ENCODE measurements at regions not wholly inside any gene's neighbourhood (a gene's known extent, or its start where the extent isn't known, plus 50 kb on each side); places are given as distances from the start of the nearest gene placed in this dataset.

DNA sequence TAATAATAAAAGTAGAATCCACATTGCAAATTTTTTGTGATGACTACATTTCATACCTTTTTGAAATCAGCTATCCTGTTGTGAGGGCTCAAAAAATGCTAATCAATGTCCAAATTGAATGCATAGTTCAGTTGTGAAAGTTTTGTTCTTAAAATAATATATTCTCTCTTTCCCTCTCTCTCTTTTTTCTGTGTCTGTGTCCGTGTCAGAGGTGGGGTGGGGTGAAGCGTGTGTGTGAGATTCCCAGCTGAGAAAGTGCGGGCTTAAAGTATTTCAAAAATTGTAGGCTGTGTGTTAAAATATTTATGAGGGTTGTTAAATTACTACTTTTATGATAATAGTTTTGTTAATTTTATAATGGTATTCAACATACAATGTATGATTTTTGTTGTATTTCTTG is 388.0 kb upstream of the LRRTM4 start:
- no peaks in the 10 kb centered on the region for H3K4me1 ChIP-seq
- no peak overlapping the region for H3K27ac ChIP-seq
- H3K36me3 ChIP-seq (ENCODE audit: low read depth, missing control alignments): no peaks in the 10 kb centered on the region
- no peak for TF ChIP-seq POLR2A (IDR thresholded peaks at IDR 0.05)
- TF ChIP-seq CTCF (IDR thresholded peaks at IDR 0.05): no peak
- WGBS, 2 donors: 78 to 86% methylated on average over 3 of the region's 3 CpGs
- H3K4me3 ChIP-seq: no peak overlapping the region
- no peak for DNase-seq
- no peaks in the 10 kb centered on the region for H3K9me3 ChIP-seq
- H3K27me3 ChIP-seq: no peaks in the 10 kb centered on the region
- intact Hi-C loops (cut with DNase I; ENCODE audit: low total_unique reads): no loop called here

DNA sequence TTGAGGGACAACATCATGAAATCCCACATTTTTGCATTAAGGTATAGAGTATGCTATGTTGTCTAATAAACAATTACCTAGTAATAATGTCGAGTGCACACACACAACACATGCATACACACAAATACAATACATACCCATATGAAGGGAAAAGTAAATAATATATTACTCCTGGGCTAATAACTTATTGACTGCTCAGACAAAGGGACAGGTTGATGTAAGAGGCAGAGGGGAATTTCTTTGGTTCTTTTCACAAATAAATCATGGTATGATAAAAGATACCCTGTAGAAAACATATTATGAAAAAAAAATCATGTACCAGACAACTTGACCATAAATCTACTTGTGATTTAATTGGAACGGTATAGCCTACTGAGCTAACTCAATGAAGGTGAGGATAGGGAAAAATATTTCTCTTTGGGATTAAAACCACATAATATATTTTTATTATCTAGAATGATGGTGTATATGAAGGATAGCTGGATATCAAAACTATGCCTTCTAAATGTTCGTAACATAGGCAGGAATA is 398.7 kb upstream of the LRRTM4 start:
- WGBS, 2 donors: 71 to 77% methylated on average over 3 of the region's 3 CpGs
- H3K27ac ChIP-seq: no peak overlapping the region
- intact Hi-C loops (cut with DNase I; ENCODE audit: low total_unique reads): no loop called here
- no peak overlapping the region for H3K4me3 ChIP-seq
- H3K4me1 ChIP-seq: no peaks in the 10 kb centered on the region
- no peaks in the 10 kb centered on the region for H3K9me3 ChIP-seq
- no peaks in the 10 kb centered on the region for H3K36me3 ChIP-seq (ENCODE audit: low read depth, missing control alignments)
- H3K27me3 ChIP-seq: no peaks in the 10 kb centered on the region
- TF ChIP-seq CTCF (IDR thresholded peaks at IDR 0.05) (no peak), POLR2A (IDR thresholded peaks at IDR 0.05) (no peak)
- no peak for DNase-seq

GRCh38 chr2:77922567-77922966 is 400.4 kb upstream of the LRRTM4 start:
- Histone ChIP-seq H3K27me3 (no peaks in the 10 kb centered on the region), H3K9me3 (no peaks in the 10 kb centered on the region), H3K4me1 (no peaks in the 10 kb centered on the region), H3K36me3 (ENCODE audit: low read depth, missing control alignments) (no peaks in the 10 kb centered on the region), H3K4me3 (no peak overlapping the region), H3K27ac (no peak overlapping the region)
- intact Hi-C loops (cut with DNase I; ENCODE audit: low total_unique reads): no loop called here
- 89 to 96% methylated on average over 1 of the region's 1 CpG for WGBS, 2 donors
- no peak for DNase-seq
- TF ChIP-seq CTCF (IDR thresholded peaks at IDR 0.05) (no peak), POLR2A (IDR thresholded peaks at IDR 0.05) (no peak)

GRCh38 chr2:77937366-77937765 is 415.2 kb upstream of the LRRTM4 start:
- TF ChIP-seq CTCF (IDR thresholded peaks at IDR 0.05): no peak
- TF ChIP-seq POLR2A (IDR thresholded peaks at IDR 0.05): no peak
- 87% methylated on average over 5 of the region's 5 CpGs for WGBS, 2 donors
- Histone ChIP-seq H3K9me3 (no peaks in the 10 kb centered on the region), H3K27me3 (no peaks in the 10 kb centered on the region), H3K4me3 (no peak overlapping the region), H3K36me3 (ENCODE audit: low read depth, missing control alignments) (no peaks in the 10 kb centered on the region), H3K27ac (no peak overlapping the region), H3K4me1 (no peaks in the 10 kb centered on the region)
- intact Hi-C loops (cut with DNase I; ENCODE audit: low total_unique reads): no loop called here
- DNase-seq: no peak

- TF ChIP-seq CTCF (IDR thresholded peaks at IDR 0.05) (no peak), POLR2A (IDR thresholded peaks at IDR 0.05) (no peak)
- H3K9me3 ChIP-seq: no peaks in the 10 kb centered on the region
- intact Hi-C loops (cut with DNase I; ENCODE audit: low total_unique reads): no loop called here
- DNase-seq: no peak
- WGBS, 2 donors: 77 to 79% methylated on average over 1 of the region's 1 CpG
- H3K4me3 ChIP-seq: no peak overlapping the region
- H3K27me3 ChIP-seq: no peaks in the 10 kb centered on the region
- no peak overlapping the region for H3K27ac ChIP-seq
- no peaks in the 10 kb centered on the region for H3K4me1 ChIP-seq
- H3K36me3 ChIP-seq (ENCODE audit: low read depth, missing control alignments): no peaks in the 10 kb centered on the region
Observed at GRCh38 chr2:77938462-77938861, 416.3 kb upstream of the LRRTM4 start.

Measured in testis (tissue), 2 donors.